ENCODE measurements at regions not wholly inside any gene's neighbourhood (a gene's known extent, or its start where the extent isn't known, plus 50 kb on each side); places are given as distances from the start of the nearest gene placed in this dataset.

- Histone ChIP-seq H3K4me3 (ENCODE audit: low read depth in 1 of 5, low read length in 5 of 5) (no peak overlapping the region), H3K9ac (ENCODE audit: low read length in 5 of 5) (no peak overlapping the region), H3K27ac (ENCODE audit: low read depth, low read length) (no peak overlapping the region), H3K36me3 (ENCODE audit: control insufficient read depth in 5 of 5, insufficient read depth in 5 of 5, low read length in 5 of 5) (no peaks in the 10 kb centered on the region), H3K9me3 (ENCODE audit: control insufficient read depth in 5 of 5, low read length in 5 of 5) (no peaks in the 10 kb centered on the region), H3K4me1 (ENCODE audit: control insufficient read depth in 5 of 5, insufficient read depth in 5 of 5, low read length in 5 of 5) (peaks cover 0 to 1% (median 0%) of the 10 kb centered on the region in 5 donors), H3K27me3 (ENCODE audit: control insufficient read depth in 5 of 5, insufficient read depth in 4 of 5, low read length in 5 of 5) (peaks cover 4 to 23% (median 4%) of the 10 kb centered on the region in 5 donors)
Observed at GRCh38 chr18:75782204-75782603, 354.7 kb upstream of the SMIM21 start.

DNA sequence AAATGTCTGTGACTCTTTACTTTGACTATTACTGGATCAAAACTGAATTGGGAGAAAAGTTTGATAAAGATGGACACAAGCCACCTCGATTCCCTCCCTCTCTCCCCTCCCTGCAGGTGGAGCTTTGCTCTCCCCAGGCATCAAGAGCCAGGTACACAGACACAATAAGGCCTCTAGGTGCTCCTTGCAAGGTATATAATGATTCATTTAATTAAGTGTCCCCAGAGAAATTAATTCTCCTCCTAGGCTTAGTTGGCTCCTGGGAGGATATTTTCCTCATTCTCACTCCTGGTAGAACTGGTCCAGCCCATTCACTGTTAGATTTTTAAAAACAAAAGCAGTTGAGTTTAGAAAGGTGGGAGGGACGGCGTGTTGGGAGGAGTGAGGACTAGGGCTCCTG, 352.4 kb upstream of the SMIM21 start:
- peaks cover 4 to 17% (median 6%) of the 10 kb centered on the region in 5 donors for H3K27me3 ChIP-seq (ENCODE audit: control insufficient read depth in 5 of 5, insufficient read depth in 4 of 5, low read length in 5 of 5)
- peaks cover 0 to 1% (median 0%) of the 10 kb centered on the region in 5 donors for H3K4me1 ChIP-seq (ENCODE audit: control insufficient read depth in 5 of 5, insufficient read depth in 5 of 5, low read length in 5 of 5)
- H3K27ac ChIP-seq (ENCODE audit: low read depth, low read length) = no peak overlapping the region

DNA sequence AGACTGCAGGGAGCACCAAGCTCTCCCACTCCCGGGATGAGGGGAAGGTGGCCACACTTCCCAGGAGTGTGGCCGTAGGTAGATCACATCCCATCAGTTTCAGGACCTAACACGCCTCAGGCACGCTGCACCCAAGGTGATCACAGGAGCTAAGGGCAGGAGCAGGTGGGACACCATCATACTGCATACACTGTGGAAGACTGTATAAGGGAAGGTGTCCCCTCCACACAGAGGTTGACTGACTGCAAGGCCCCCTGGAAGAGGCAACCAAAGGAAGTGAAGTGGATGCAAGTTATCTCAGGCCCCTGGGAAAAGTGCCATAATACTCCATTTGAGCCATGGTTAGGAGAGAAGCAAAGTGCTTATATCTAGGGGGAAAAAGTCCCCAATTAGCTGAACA, 351.9 kb upstream of the SMIM21 start:
- peaks cover 4 to 17% (median 5%) of the 10 kb centered on the region in 5 donors for H3K27me3 ChIP-seq (ENCODE audit: control insufficient read depth in 5 of 5, insufficient read depth in 4 of 5, low read length in 5 of 5)
- no peaks in the 10 kb centered on the region for H3K36me3 ChIP-seq (ENCODE audit: control insufficient read depth in 5 of 5, insufficient read depth in 5 of 5, low read length in 5 of 5)
- no peak overlapping the region for H3K4me3 ChIP-seq (ENCODE audit: low read depth in 1 of 5, low read length in 5 of 5)
- H3K4me1 ChIP-seq (ENCODE audit: control insufficient read depth in 5 of 5, insufficient read depth in 5 of 5, low read length in 5 of 5) = peaks cover 0 to 1% (median 0%) of the 10 kb centered on the region in 5 donors
- H3K27ac ChIP-seq (ENCODE audit: low read depth, low read length) = no peak overlapping the region
- no peaks in the 10 kb centered on the region for H3K9me3 ChIP-seq (ENCODE audit: control insufficient read depth in 5 of 5, low read length in 5 of 5)
- no peak overlapping the region for H3K9ac ChIP-seq (ENCODE audit: low read length in 5 of 5)

More for the DNA sequence above, 352.4 kb upstream of the SMIM21 start:
- no peaks in the 10 kb centered on the region for H3K36me3 ChIP-seq (ENCODE audit: control insufficient read depth in 5 of 5, insufficient read depth in 5 of 5, low read length in 5 of 5)
- no peaks in the 10 kb centered on the region for H3K9me3 ChIP-seq (ENCODE audit: control insufficient read depth in 5 of 5, low read length in 5 of 5)
- no peak overlapping the region for H3K4me3 ChIP-seq (ENCODE audit: low read depth in 1 of 5, low read length in 5 of 5)
- no peak overlapping the region for H3K9ac ChIP-seq (ENCODE audit: low read length in 5 of 5)

DNA sequence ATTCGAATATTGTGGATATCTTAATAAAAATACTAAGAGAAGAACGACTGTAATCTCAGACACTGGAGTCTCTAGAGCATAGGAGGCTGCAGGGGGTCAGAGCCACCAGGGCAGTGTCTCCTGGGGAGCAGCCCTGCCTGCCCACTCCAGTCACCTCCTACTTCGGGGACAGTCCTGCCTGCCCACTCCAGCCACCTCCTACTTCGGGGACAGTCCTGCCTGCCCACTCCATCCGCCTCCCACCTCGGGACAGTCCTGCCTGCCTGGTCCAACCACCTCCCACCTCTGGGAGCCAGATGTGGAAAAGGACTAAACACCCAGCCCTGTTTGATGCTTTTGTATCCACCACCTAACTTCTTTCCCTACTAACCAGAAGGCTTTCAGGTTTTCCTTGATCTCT, 350.1 kb upstream of the SMIM21 start:
- Histone ChIP-seq H3K27ac (ENCODE audit: low read depth, low read length) (no peak overlapping the region), H3K4me1 (ENCODE audit: control insufficient read depth in 5 of 5, insufficient read depth in 5 of 5, low read length in 5 of 5) (no peaks in the 10 kb centered on the region), H3K9ac (ENCODE audit: low read length in 5 of 5) (no peak overlapping the region), H3K4me3 (ENCODE audit: low read depth in 1 of 5, low read length in 5 of 5) (no peak overlapping the region), H3K36me3 (ENCODE audit: control insufficient read depth in 5 of 5, insufficient read depth in 5 of 5, low read length in 5 of 5) (no peaks in the 10 kb centered on the region), H3K27me3 (ENCODE audit: control insufficient read depth in 5 of 5, insufficient read depth in 4 of 5, low read length in 5 of 5) (peaks cover 0 to 6% (median under 1%) of the 10 kb centered on the region in 5 donors), H3K9me3 (ENCODE audit: control insufficient read depth in 5 of 5, low read length in 5 of 5) (no peaks in the 10 kb centered on the region)

DNA sequence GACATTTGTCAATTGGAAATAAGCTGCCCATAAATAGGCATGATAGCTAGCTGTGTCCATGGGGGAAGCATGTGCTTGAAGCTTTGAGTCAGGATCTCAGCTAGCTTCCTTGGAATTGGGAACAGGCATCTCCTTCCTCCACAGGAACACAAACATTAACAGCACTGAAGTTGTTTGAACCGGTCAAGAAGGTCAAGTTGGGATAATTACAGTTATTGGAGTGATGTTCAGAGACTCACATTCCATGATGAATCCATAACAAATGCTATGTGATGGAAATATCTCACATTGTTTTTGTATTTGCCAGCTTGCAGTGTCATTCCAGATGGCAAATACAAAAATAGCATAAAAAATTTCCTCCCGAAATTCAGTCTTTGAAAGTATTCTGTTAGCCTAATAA, 347.6 kb upstream of the SMIM21 start:
- H3K27ac ChIP-seq (ENCODE audit: low read depth, low read length) = no peak overlapping the region
- no peak overlapping the region for H3K4me3 ChIP-seq (ENCODE audit: low read depth in 1 of 5, low read length in 5 of 5)
- H3K36me3 ChIP-seq (ENCODE audit: control insufficient read depth in 5 of 5, insufficient read depth in 5 of 5, low read length in 5 of 5) = no peaks in the 10 kb centered on the region
- peaks cover 0 to 6% (median 0%) of the 10 kb centered on the region in 5 donors for H3K27me3 ChIP-seq (ENCODE audit: control insufficient read depth in 5 of 5, insufficient read depth in 4 of 5, low read length in 5 of 5)
- no peak overlapping the region for H3K9ac ChIP-seq (ENCODE audit: low read length in 5 of 5)
- H3K4me1 ChIP-seq (ENCODE audit: control insufficient read depth in 5 of 5, insufficient read depth in 5 of 5, low read length in 5 of 5) = no peaks in the 10 kb centered on the region
- no peaks in the 10 kb centered on the region for H3K9me3 ChIP-seq (ENCODE audit: control insufficient read depth in 5 of 5, low read length in 5 of 5)

DNA sequence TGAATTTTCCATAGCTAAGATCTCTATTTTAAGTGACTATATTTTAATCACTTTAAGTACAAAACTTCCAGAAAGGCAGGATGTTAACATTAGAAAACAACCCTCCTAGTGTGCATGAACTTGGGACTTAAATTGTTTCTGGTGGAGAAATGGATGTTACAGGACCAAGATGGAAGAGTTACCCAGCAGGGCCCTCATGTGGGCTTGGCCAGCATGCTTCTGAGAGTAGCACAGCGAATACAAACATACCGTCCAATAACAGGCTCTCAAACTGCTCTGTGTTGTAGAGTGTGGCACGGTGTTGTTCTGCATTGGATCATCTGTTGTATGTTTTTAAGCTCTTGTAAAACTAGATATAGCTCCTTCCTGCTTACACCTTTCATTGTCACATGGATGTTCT, 346.1 kb upstream of the SMIM21 start:
- no peak overlapping the region for H3K27ac ChIP-seq (ENCODE audit: low read depth, low read length)
- H3K4me1 ChIP-seq (ENCODE audit: control insufficient read depth in 5 of 5, insufficient read depth in 5 of 5, low read length in 5 of 5) = no peaks in the 10 kb centered on the region
- peaks cover 0 to 6% (median 0%) of the 10 kb centered on the region in 5 donors for H3K27me3 ChIP-seq (ENCODE audit: control insufficient read depth in 5 of 5, insufficient read depth in 4 of 5, low read length in 5 of 5)
- no peak overlapping the region for H3K4me3 ChIP-seq (ENCODE audit: low read depth in 1 of 5, low read length in 5 of 5)
- H3K9me3 ChIP-seq (ENCODE audit: control insufficient read depth in 5 of 5, low read length in 5 of 5) = no peaks in the 10 kb centered on the region
- H3K36me3 ChIP-seq (ENCODE audit: control insufficient read depth in 5 of 5, insufficient read depth in 5 of 5, low read length in 5 of 5) = no peaks in the 10 kb centered on the region
- H3K9ac ChIP-seq (ENCODE audit: low read length in 5 of 5) = no peak overlapping the region

DNA sequence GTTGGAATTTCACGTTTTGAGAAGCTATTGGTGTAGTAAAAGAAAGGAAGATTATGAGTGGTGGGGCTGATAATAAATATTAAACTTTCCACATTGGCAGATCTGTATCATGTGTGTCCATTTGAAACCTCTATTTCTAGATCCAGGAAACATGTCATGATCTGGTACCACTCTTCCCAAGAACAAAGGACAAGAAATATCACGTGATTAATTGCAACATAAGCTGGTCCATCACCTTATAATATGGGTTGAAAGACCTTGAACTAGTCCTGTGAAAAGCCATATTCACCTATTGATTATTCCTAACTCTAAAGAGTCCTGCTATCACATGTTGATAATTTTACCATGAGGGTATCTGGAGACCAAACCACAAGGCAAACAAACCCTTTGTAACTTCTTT, 335.3 kb upstream of the SMIM21 start:
- no peak overlapping the region for H3K27ac ChIP-seq (ENCODE audit: low read depth, low read length)
- peaks cover 0 to 3% (median 0%) of the 10 kb centered on the region in 5 donors for H3K9me3 ChIP-seq (ENCODE audit: control insufficient read depth in 5 of 5, low read length in 5 of 5)
- H3K4me1 ChIP-seq (ENCODE audit: control insufficient read depth in 5 of 5, insufficient read depth in 5 of 5, low read length in 5 of 5) = no peaks in the 10 kb centered on the region
- no peak overlapping the region for H3K9ac ChIP-seq (ENCODE audit: low read length in 5 of 5)
- no peaks in the 10 kb centered on the region for H3K27me3 ChIP-seq (ENCODE audit: control insufficient read depth in 5 of 5, insufficient read depth in 4 of 5, low read length in 5 of 5)
- no peaks in the 10 kb centered on the region for H3K36me3 ChIP-seq (ENCODE audit: control insufficient read depth in 5 of 5, insufficient read depth in 5 of 5, low read length in 5 of 5)
- H3K4me3 ChIP-seq (ENCODE audit: low read depth in 1 of 5, low read length in 5 of 5) = no peak overlapping the region

- no peaks in the 10 kb centered on the region for H3K36me3 ChIP-seq (ENCODE audit: control insufficient read depth in 5 of 5, insufficient read depth in 5 of 5, low read length in 5 of 5)
- no peak overlapping the region for H3K27ac ChIP-seq (ENCODE audit: low read depth, low read length)
- H3K4me1 ChIP-seq (ENCODE audit: control insufficient read depth in 5 of 5, insufficient read depth in 5 of 5, low read length in 5 of 5) = no peaks in the 10 kb centered on the region
- no peaks in the 10 kb centered on the region for H3K27me3 ChIP-seq (ENCODE audit: control insufficient read depth in 5 of 5, insufficient read depth in 4 of 5, low read length in 5 of 5)
- H3K9me3 ChIP-seq (ENCODE audit: control insufficient read depth in 5 of 5, low read length in 5 of 5) = peaks cover 0 to 3% (median 0%) of the 10 kb centered on the region in 5 donors
- no peak overlapping the region for H3K4me3 ChIP-seq (ENCODE audit: low read depth in 1 of 5, low read length in 5 of 5)
- H3K9ac ChIP-seq (ENCODE audit: low read length in 5 of 5) = no peak overlapping the region
Observed at GRCh38 chr18:75760208-75760607, 332.7 kb upstream of the SMIM21 start.

DNA sequence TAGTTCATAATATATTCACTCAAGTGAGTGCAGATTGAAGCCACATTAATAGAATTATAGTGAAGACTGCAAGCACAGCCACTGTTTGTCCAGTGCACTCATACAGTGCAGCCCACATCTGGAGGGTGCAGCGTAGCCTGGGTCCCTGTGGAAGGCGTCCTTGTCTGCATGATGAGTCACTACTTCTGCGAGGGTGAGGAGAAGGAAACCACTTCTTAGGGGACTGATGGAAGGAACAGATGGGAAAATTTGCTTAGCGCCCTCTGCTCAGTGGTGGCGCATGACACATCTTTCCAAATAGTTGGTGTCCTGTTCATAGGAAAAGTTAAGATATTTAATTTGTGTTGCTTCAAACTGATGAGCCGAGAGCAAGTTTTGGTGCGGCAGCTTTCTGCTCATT, 330.4 kb upstream of the SMIM21 start:
- Histone ChIP-seq H3K4me1 (ENCODE audit: control insufficient read depth in 5 of 5, insufficient read depth in 5 of 5, low read length in 5 of 5) (no peaks in the 10 kb centered on the region), H3K27me3 (ENCODE audit: control insufficient read depth in 5 of 5, insufficient read depth in 4 of 5, low read length in 5 of 5) (no peaks in the 10 kb centered on the region), H3K4me3 (ENCODE audit: low read depth in 1 of 5, low read length in 5 of 5) (no peak overlapping the region), H3K27ac (ENCODE audit: low read depth, low read length) (no peak overlapping the region), H3K9ac (ENCODE audit: low read length in 5 of 5) (no peak overlapping the region), H3K9me3 (ENCODE audit: control insufficient read depth in 5 of 5, low read length in 5 of 5) (peaks cover 0 to 3% (median 0%) of the 10 kb centered on the region in 5 donors), H3K36me3 (ENCODE audit: control insufficient read depth in 5 of 5, insufficient read depth in 5 of 5, low read length in 5 of 5) (no peaks in the 10 kb centered on the region)

- Histone ChIP-seq H3K27ac (ENCODE audit: low read depth, low read length) (no peak overlapping the region), H3K36me3 (ENCODE audit: control insufficient read depth in 5 of 5, insufficient read depth in 5 of 5, low read length in 5 of 5) (no peaks in the 10 kb centered on the region), H3K4me3 (ENCODE audit: low read depth in 1 of 5, low read length in 5 of 5) (no peak overlapping the region), H3K9ac (ENCODE audit: low read length in 5 of 5) (no peak overlapping the region), H3K9me3 (ENCODE audit: control insufficient read depth in 5 of 5, low read length in 5 of 5) (no peaks in the 10 kb centered on the region), H3K4me1 (ENCODE audit: control insufficient read depth in 5 of 5, insufficient read depth in 5 of 5, low read length in 5 of 5) (no peaks in the 10 kb centered on the region), H3K27me3 (ENCODE audit: control insufficient read depth in 5 of 5, insufficient read depth in 4 of 5, low read length in 5 of 5) (peaks cover 0 to 3% (median 0%) of the 10 kb centered on the region in 5 donors)
Observed at GRCh38 chr18:75754433-75754832, 326.9 kb upstream of the SMIM21 start.

GRCh38 chr18:75753753-75754152, 326.2 kb upstream of the SMIM21 start:
- Histone ChIP-seq H3K27me3 (ENCODE audit: control insufficient read depth in 5 of 5, insufficient read depth in 4 of 5, low read length in 5 of 5) (peaks cover 0 to 3% (median 0%) of the 10 kb centered on the region in 5 donors), H3K36me3 (ENCODE audit: control insufficient read depth in 5 of 5, insufficient read depth in 5 of 5, low read length in 5 of 5) (no peaks in the 10 kb centered on the region), H3K4me1 (ENCODE audit: control insufficient read depth in 5 of 5, insufficient read depth in 5 of 5, low read length in 5 of 5) (no peaks in the 10 kb centered on the region), H3K4me3 (ENCODE audit: low read depth in 1 of 5, low read length in 5 of 5) (no peak overlapping the region), H3K27ac (ENCODE audit: low read depth, low read length) (no peak overlapping the region), H3K9me3 (ENCODE audit: control insufficient read depth in 5 of 5, low read length in 5 of 5) (no peaks in the 10 kb centered on the region), H3K9ac (ENCODE audit: low read length in 5 of 5) (no peak overlapping the region)
